H9 (cell line): ENCODE measurements at regions not wholly inside any gene's neighbourhood (a gene's known extent, or its start where the extent isn't known, plus 50 kb on each side); places are given as distances from the start of the nearest gene placed in this dataset.

Experiments
- DNase-seq: peaks from one replicate; pipeline ENCODE4 v3.0.0-alpha.2; 2017
- H2AFZ ChIP-seq: one replicate; pipeline ENCODE4 v1.6.1; 2013; ENCODE audit warnings: mild to moderate bottlenecking, low read length, control low read depth, moderate library complexity
- H2AK5ac ChIP-seq: 2 replicates; pipeline ENCODE4 v1.6.1; 2013; ENCODE audit warnings: low read length, control low read depth, mixed read lengths; ENCODE audit not compliant: insufficient read length
- H2BK120ac ChIP-seq: one replicate; pipeline ENCODE4 v1.6.1; 2013; ENCODE audit warnings: low read depth, mild to moderate bottlenecking, low read length, control low read depth, inconsistent platforms; ENCODE audit not compliant: poor library complexity, severe bottlenecking
- H2BK12ac ChIP-seq: 2 replicates; pipeline ENCODE4 v1.6.1; 2013; ENCODE audit warnings: low read length, control low read depth, mixed read lengths, low read depth; ENCODE audit not compliant: insufficient read length
- H2BK15ac ChIP-seq: 2 replicates; pipeline ENCODE4 v1.6.1; 2013; ENCODE audit warnings: low read depth, low read length, control low read depth
- H2BK20ac ChIP-seq: one replicate; pipeline ENCODE4 v1.6.1; 2013; ENCODE audit warnings: low read depth, mild to moderate bottlenecking, low read length, control low read depth, inconsistent platforms; ENCODE audit not compliant: poor library complexity, severe bottlenecking
- H2BK5ac ChIP-seq: 2 replicates; pipeline ENCODE4 v1.6.1; 2013; ENCODE audit warnings: low read length, control low read depth, mixed read lengths; ENCODE audit not compliant: insufficient read length
- H3K14ac ChIP-seq: 2 replicates; pipeline ENCODE4 v1.6.1; 2013; ENCODE audit warnings: low read length, control low read depth; ENCODE audit not compliant: insufficient read depth
- H3K18ac ChIP-seq: 2 replicates; pipeline ENCODE4 v1.6.1; 2013; ENCODE audit warnings: low read depth, mild to moderate bottlenecking, mixed read lengths, low read length, control low read depth; ENCODE audit not compliant: insufficient read length
- H3K23ac ChIP-seq: 2 replicates; pipeline ENCODE4 v1.6.1; 2013; ENCODE audit warnings: low read length, control low read depth, mixed read lengths, low read depth; ENCODE audit not compliant: insufficient read length
- H3K23me2 ChIP-seq: 2 replicates; pipeline ENCODE4 v1.6.1; 2013; ENCODE audit warnings: low read depth, mild to moderate bottlenecking, mixed read lengths, low read length, control low read depth; ENCODE audit not compliant: insufficient read length, poor library complexity, severe bottlenecking
- H3K27ac ChIP-seq: 2 replicates; pipeline ENCODE4 v1.5.1; 2013; ENCODE audit warnings: low read length, control low read depth, mixed read lengths, low read depth; ENCODE audit not compliant: insufficient read length
- H3K27me3 ChIP-seq: 2 replicates; pipeline ENCODE4 v1.6.1; 2013; ENCODE audit warnings: low read length, control low read depth, inconsistent platforms; ENCODE audit not compliant: insufficient read depth
- H3K4ac ChIP-seq: 2 replicates; pipeline ENCODE4 v1.6.1; 2013; ENCODE audit warnings: low read depth, mild to moderate bottlenecking, control low read depth, inconsistent platforms, low read length, moderate library complexity
- H3K4me1 ChIP-seq: 2 replicates; pipeline ENCODE4 v1.6.1; 2013; ENCODE audit warnings: low read length, control low read depth, inconsistent platforms; ENCODE audit not compliant: insufficient read depth
- H3K4me2 ChIP-seq: 2 replicates; pipeline ENCODE4 v1.6.1; 2013; ENCODE audit warnings: low read length, control low read depth, mixed read lengths; ENCODE audit not compliant: insufficient read length, insufficient read depth
- H3K56ac ChIP-seq: 2 replicates; pipeline ENCODE4 v1.6.1; 2013; ENCODE audit warnings: low read depth, mild to moderate bottlenecking, mixed read lengths, low read length, control low read depth; ENCODE audit not compliant: insufficient read length
- H3K79me1 ChIP-seq: 2 replicates; pipeline ENCODE4 v1.6.1; 2013; ENCODE audit warnings: low read depth, mild to moderate bottlenecking, moderate library complexity, low read length, control low read depth, inconsistent platforms; ENCODE audit not compliant: insufficient read depth, poor library complexity, severe bottlenecking
- H3K79me2 ChIP-seq: 2 replicates; pipeline ENCODE4 v1.6.1; 2013; ENCODE audit warnings: low read length, control low read depth, inconsistent platforms; ENCODE audit not compliant: insufficient read depth
- H3K9ac ChIP-seq: 2 replicates; pipeline ENCODE4 v1.6.1; 2013; ENCODE audit warnings: low read length, control low read depth, mixed read lengths; ENCODE audit not compliant: insufficient read length; ENCODE audit errors: extremely low read depth
- H3K9me3 ChIP-seq: one replicate; pipeline ENCODE4 v1.6.1; 2013; ENCODE audit warnings: low read depth, low read length, inconsistent platforms; ENCODE audit not compliant: control insufficient read depth
- H3T11ph ChIP-seq: one replicate; pipeline ENCODE4 v1.6.1; 2013; ENCODE audit warnings: mild to moderate bottlenecking, low read length, control low read depth, inconsistent platforms
- H4K20me1 ChIP-seq: one replicate; pipeline ENCODE4 v1.6.1; 2013; ENCODE audit not compliant: control insufficient read depth, insufficient read length, insufficient read depth
- H4K5ac ChIP-seq: 2 replicates; pipeline ENCODE4 v1.6.1; 2013; ENCODE audit warnings: low read depth, mild to moderate bottlenecking, mixed read lengths, low read length, control low read depth; ENCODE audit not compliant: insufficient read length
- H4K8ac ChIP-seq: replicated peaks from 2 replicates; pipeline ENCODE4 v1.6.1; 2013; ENCODE audit warnings: low read length, control low read depth, mixed read lengths, low read depth; ENCODE audit not compliant: insufficient read length
- H4K91ac ChIP-seq: 2 replicates; pipeline ENCODE4 v1.6.1; 2013; ENCODE audit warnings: low read depth, mild to moderate bottlenecking, moderate library complexity, mixed read lengths, low read length, control low read depth; ENCODE audit not compliant: insufficient read length
- H3K27ac Mint-ChIP-seq, 3 experiments: 2 replicates in 2 of 3; 3 replicates in 1 of 3; pipeline ENCODE4 v1.8.0; 2020 to 2021; ENCODE audit warnings: mixed read lengths in 3 of 3, mild to moderate bottlenecking in 1 of 3, moderate library complexity in 1 of 3
- H3K27me3 Mint-ChIP-seq: 2 replicates; pipeline ENCODE4 v1.8.0; 2021; ENCODE audit warnings: low read depth, mild to moderate bottlenecking, moderate library complexity, mixed read lengths
- H3K36me3 Mint-ChIP-seq, 3 experiments: 2 replicates in 2 of 3; 3 replicates in 1 of 3; pipeline ENCODE4 v1.8.0; 2020 to 2021; ENCODE audit warnings: low read depth in 3 of 3, mixed read lengths in 3 of 3; ENCODE audit not compliant: insufficient read depth in 1 of 3
- H3K4me1 Mint-ChIP-seq, 2 experiments: 2 replicates each; pipeline ENCODE4 v1.8.0; 2020; ENCODE audit warnings: mixed read lengths in 2 of 2
- H3K4me3 Mint-ChIP-seq, 2 experiments: 2 replicates in 1 of 2; 3 replicates in 1 of 2; pipeline ENCODE4 v1.8.0; 2020 to 2021; ENCODE audit warnings: mild to moderate bottlenecking in 2 of 2, mixed read lengths in 2 of 2, moderate library complexity in 1 of 2
- H3K9me3 Mint-ChIP-seq, 2 experiments: 2 replicates in 1 of 2; 3 replicates in 1 of 2; pipeline ENCODE4 v1.8.0; 2020; ENCODE audit warnings: mild to moderate bottlenecking in 2 of 2, mixed read lengths in 2 of 2, moderate library complexity in 1 of 2
- WGBS: extraction: QIAGEN DNeasy Blood & Tissue Kit; methylation state at CpG from one replicate; pipeline ENCODE4 v1.1.7; 2013; ENCODE audit warnings: missing lambda C conversion rate, low lambda C conversion rate, mixed read lengths; ENCODE audit not compliant: insufficient read length; ENCODE audit errors: extremely low coverage; 5-methylcytosine and 5-hydroxymethylcytosine counted together
- TF ChIP-seq, protein P1 (sequence below): fragments of 200-600 bp; sonication (generic); conservative IDR thresholded peaks from 3 replicates; pipeline ENCODE4 v1.8.0; 2021; ENCODE audit warnings: antibody characterized with exemption, mild to moderate bottlenecking

DNA sequence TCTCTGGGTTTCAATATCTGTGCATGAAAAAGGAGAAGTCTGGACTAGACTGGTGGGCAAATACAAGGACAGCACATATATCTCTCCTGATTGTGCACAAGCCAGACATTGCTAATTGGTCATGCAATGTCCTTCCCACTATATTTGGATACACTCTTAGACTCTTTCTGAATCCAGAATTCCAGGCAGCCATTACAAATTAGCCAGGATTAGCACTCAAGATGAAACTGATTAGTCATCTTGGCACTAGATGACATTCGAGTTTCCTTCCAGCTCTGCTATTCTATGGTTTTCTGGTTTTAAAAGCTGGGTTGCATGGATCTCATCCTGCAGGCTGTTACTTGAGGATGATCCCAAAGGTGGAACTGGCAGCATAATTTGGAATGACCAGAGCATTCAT is 73.2 kb downstream of the SCP2D1 start:
- Histone ChIP-seq H3K23me2 (no peaks in the 10 kb centered on the region), H3K9ac (no peak overlapping the region), H3K56ac (no peak overlapping the region), H2BK120ac (no peak overlapping the region), H4K91ac (no peak overlapping the region), H3K23ac (no peak overlapping the region), H3K4me1 (no peaks in the 10 kb centered on the region), H2BK12ac (no peak overlapping the region), H3K4me2 (no peak overlapping the region), H3K27me3 (no peaks in the 10 kb centered on the region), H3T11ph (no peak overlapping the region), H4K5ac (no peak overlapping the region), H2BK20ac (no peak overlapping the region), H3K27ac (no peak overlapping the region), H3K14ac (no peak overlapping the region), H2AK5ac (no peak overlapping the region), H4K20me1 (no peaks in the 10 kb centered on the region), H2AFZ (no peak overlapping the region), H3K18ac (no peak overlapping the region), H3K79me1 (no peaks in the 10 kb centered on the region), H4K8ac (no peak overlapping the region), H2BK15ac (no peak overlapping the region), H3K4ac (no peak overlapping the region), H3K9me3 (no peaks in the 10 kb centered on the region), H2BK5ac (no peak overlapping the region), H3K79me2 (no peaks in the 10 kb centered on the region)
- no CpG with 5 or more reads among the region's 1 CpG for WGBS
- no peak for DNase-seq
- H3K4me1 Mint-ChIP-seq: peaks cover 4% of the 10 kb centered on the region in 2 experiments; a peak in 2 of 4 replicates
- peaks cover 0 to 6% of the 10 kb centered on the region in 2 experiments; a peak in 3 of 5 replicates for H3K9me3 Mint-ChIP-seq
- TF ChIP-seq, protein P1, sequence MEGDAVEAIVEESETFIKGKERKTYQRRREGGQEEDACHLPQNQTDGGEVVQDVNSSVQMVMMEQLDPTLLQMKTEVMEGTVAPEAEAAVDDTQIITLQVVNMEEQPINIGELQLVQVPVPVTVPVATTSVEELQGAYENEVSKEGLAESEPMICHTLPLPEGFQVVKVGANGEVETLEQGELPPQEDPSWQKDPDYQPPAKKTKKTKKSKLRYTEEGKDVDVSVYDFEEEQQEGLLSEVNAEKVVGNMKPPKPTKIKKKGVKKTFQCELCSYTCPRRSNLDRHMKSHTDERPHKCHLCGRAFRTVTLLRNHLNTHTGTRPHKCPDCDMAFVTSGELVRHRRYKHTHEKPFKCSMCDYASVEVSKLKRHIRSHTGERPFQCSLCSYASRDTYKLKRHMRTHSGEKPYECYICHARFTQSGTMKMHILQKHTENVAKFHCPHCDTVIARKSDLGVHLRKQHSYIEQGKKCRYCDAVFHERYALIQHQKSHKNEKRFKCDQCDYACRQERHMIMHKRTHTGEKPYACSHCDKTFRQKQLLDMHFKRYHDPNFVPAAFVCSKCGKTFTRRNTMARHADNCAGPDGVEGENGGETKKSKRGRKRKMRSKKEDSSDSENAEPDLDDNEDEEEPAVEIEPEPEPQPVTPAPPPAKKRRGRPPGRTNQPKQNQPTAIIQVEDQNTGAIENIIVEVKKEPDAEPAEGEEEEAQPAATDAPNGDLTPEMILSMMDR: no peak
- no peaks in the 10 kb centered on the region for H3K36me3 Mint-ChIP-seq
- no peak overlapping the region for H3K4me3 Mint-ChIP-seq
- no peak overlapping the region for H3K27ac Mint-ChIP-seq
- peaks cover 7% of the 10 kb centered on the region; the same call in 1 of the 2 replicates for H3K27me3 Mint-ChIP-seq
